Pancreas (tissue), 10 donors: ENCODE measurements at regions not wholly inside any gene's neighbourhood (a gene's known extent, or its start where the extent isn't known, plus 50 kb on each side); places are given as distances from the start of the nearest gene placed in this dataset.

ENCODE experiments used
- ATAC-seq, 4 donors: fragments of 200-7000 bp; cut with Tn5 transposase; one replicate each; pipeline versions ENCODE4 v1.8.0 to v1.9.1; 2020; ENCODE audit warnings: mild to moderate bottlenecking in 4 of 4, moderate library complexity in 4 of 4
- DNase-seq, 6 donors: peaks; one replicate each; pipeline ENCODE4 v3.0.0-alpha.2; 2020
- FAIRE-seq: peaks from 2 replicates; lab custom pipeline; 2012; peaks lifted over from hg19 to GRCh38; lab: Jason Lieb, UNC
- H3K27ac ChIP-seq, 4 donors: fragments of 200-600 bp; sonication (generic); 1 replicate in 3 of 4; 2 replicates in 1 of 4; pipeline versions ENCODE4 v1.5.0 to v1.8.0; 2020
- H3K27me3 ChIP-seq, 4 donors: fragments of 200-600 bp; one replicate each; pipeline ENCODE4 v1.8.0; 2021
- H3K36me3 ChIP-seq, 3 donors: fragments of 200-600 bp; sonication (generic) in 1 of 3; one replicate each; pipeline versions ENCODE4 v1.5.0 to v1.8.0; 2020 to 2021
- H3K4me1 ChIP-seq, 3 donors: fragments of 200-600 bp; one replicate each; pipeline ENCODE4 v1.8.0; 2021
- H3K4me3 ChIP-seq, 4 donors: fragments of 200-600 bp; sonication (generic) in 2 of 4; one replicate each; pipeline versions ENCODE4 v1.5.0 to v1.8.0; 2020 to 2021
- H3K9me3 ChIP-seq, 4 donors: fragments of 200-600 bp; one replicate each; pipeline ENCODE4 v1.8.0; 2021
- CTCF ChIP-seq, 4 donors: fragments of 200-600 bp; sonication (generic) in 3 of 4; IDR thresholded peaks; one replicate each; pipeline versions ENCODE4 v1.5.0 to v1.8.0; 2021; ENCODE audit warnings: antibody characterized with exemption in 4 of 4
- WGBS, 2 donors: extraction: QIAGEN DNeasy Blood & Tissue Kit; methylation state at CpG; one replicate each; pipeline ENCODE4 v1.1.7; 2013; 5-methylcytosine and 5-hydroxymethylcytosine counted together
- intact Hi-C, 3 donors: fragments of 100-400 bp; cut with DNase I; formaldehyde crosslinking; loops; one replicate each; pipeline versions ENCODE4 v1.11.1 to v1.14.2; 2022
- donor health status: healthy with polysubstance abuse.
- donor health status: DM: no; HTN: no; CAD: no; lungs with moderate emphysema.
- donor health status: DM: no; HTN: no; CAD: no.
- donor health status: control.
- donor health status: control.
- donor health status: Bipolar disorder and iron deficiency.
- donor health status: DM: yes; HTN: yes; CAD: no.
- donor health status: DM: no; HTN: no; CAD: no.
- donor health status: DM: no; HTN: no; CAD: no.
- donor health status: DM: yes; HTN: yes; CAD: no.

GRCh38 chr2:225891013-225891412, 491.5 kb downstream of the NYAP2 start:
- WGBS, 2 donors, result 86 to 94% methylated on average over 2 of the region's 2 CpGs
- no peak for DNase-seq
- no peak overlapping the region for H3K4me3 ChIP-seq
- ATAC-seq, result no peak
- H3K36me3 ChIP-seq, result no peaks in the 10 kb centered on the region
- no peak for TF ChIP-seq CTCF (IDR thresholded peaks at IDR 0.05)
- intact Hi-C loops, result no loop called here
- no peak for FAIRE-seq
- H3K4me1 ChIP-seq, result no peaks in the 10 kb centered on the region
- H3K27me3 ChIP-seq, result no peaks in the 10 kb centered on the region
- no peaks in the 10 kb centered on the region for H3K9me3 ChIP-seq
- no peak overlapping the region for H3K27ac ChIP-seq

GRCh38 chr2:225889452-225889851, 489.9 kb downstream of the NYAP2 start:
- peak; percentile 74 for FAIRE-seq
- no peaks in the 10 kb centered on the region for H3K4me1 ChIP-seq
- no peak overlapping the region for H3K27ac ChIP-seq
- no peak overlapping the region for H3K4me3 ChIP-seq
- intact Hi-C loops, result loop anchor here in 1 of 3 donors (5.0 kb wide), 1 partner anchor 918 kb away; no protein-coding TSS in a partner anchor
- peak in 3 of 4 donors; percentile 51 to 65 (median 55) for TF ChIP-seq CTCF (IDR thresholded peaks at IDR 0.05)
- peak; percentile 53 to 82 (median 80) for ATAC-seq
- DNase-seq, result peak in 2 of 6 donors; percentile 4 to 10
- H3K9me3 ChIP-seq, result no peaks in the 10 kb centered on the region
- no peaks in the 10 kb centered on the region for H3K36me3 ChIP-seq
- no peaks in the 10 kb centered on the region for H3K27me3 ChIP-seq
- 0% methylated on average over 1 of the region's 1 CpG for WGBS, 2 donors

- H3K27ac ChIP-seq, result no peak overlapping the region
- H3K27me3 ChIP-seq, result no peaks in the 10 kb centered on the region
- no peak for ATAC-seq
- FAIRE-seq, result no peak
- no peaks in the 10 kb centered on the region for H3K9me3 ChIP-seq
- WGBS, 2 donors, result 45 to 54% methylated on average over 5 of the region's 5 CpGs
- no peak for DNase-seq
- no peaks in the 10 kb centered on the region for H3K36me3 ChIP-seq
- H3K4me3 ChIP-seq, result no peak overlapping the region
- no peaks in the 10 kb centered on the region for H3K4me1 ChIP-seq
- no peak for TF ChIP-seq CTCF (IDR thresholded peaks at IDR 0.05)
- intact Hi-C loops, result no loop called here
Observed at GRCh38 chr2:225867071-225867470, 467.6 kb downstream of the NYAP2 start.

GRCh38 chr2:225865468-225865867, 466.0 kb downstream of the NYAP2 start:
- no peak for TF ChIP-seq CTCF (IDR thresholded peaks at IDR 0.05)
- no peaks in the 10 kb centered on the region for H3K36me3 ChIP-seq
- no peak overlapping the region for H3K4me3 ChIP-seq
- no peaks in the 10 kb centered on the region for H3K9me3 ChIP-seq
- DNase-seq (no peak), FAIRE-seq (no peak), ATAC-seq (no peak)
- no peaks in the 10 kb centered on the region for H3K4me1 ChIP-seq
- H3K27me3 ChIP-seq, result no peaks in the 10 kb centered on the region
- no peak overlapping the region for H3K27ac ChIP-seq
- intact Hi-C loops, result no loop called here

- ATAC-seq (no peak), FAIRE-seq (peak; percentile 29), DNase-seq (no peak)
- WGBS, 2 donors, result 72 to 86% methylated on average over 1 of the region's 1 CpG
- Histone ChIP-seq H3K27me3 (no peaks in the 10 kb centered on the region), H3K4me3 (no peak overlapping the region), H3K9me3 (no peaks in the 10 kb centered on the region), H3K27ac (no peak overlapping the region), H3K4me1 (no peaks in the 10 kb centered on the region), H3K36me3 (no peaks in the 10 kb centered on the region)
- TF ChIP-seq CTCF (IDR thresholded peaks at IDR 0.05), result no peak
- intact Hi-C loops, result no loop called here
Observed at GRCh38 chr2:225864394-225864793, 464.9 kb downstream of the NYAP2 start.
